Mammary epithelial cell (primary cell): ENCODE measurements at regions not wholly inside any gene's neighbourhood (a gene's known extent, or its start where the extent isn't known, plus 50 kb on each side); places are given as distances from the start of the nearest gene placed in this dataset.

Experiments used
- EZH2 ChIP-seq: IDR thresholded peaks from 2 replicates; pipeline ENCODE4 v1.6.1; 2012; ENCODE audit warnings: low read length, inconsistent platforms, borderline replicate concordance
- TF ChIP-seq, protein P1 (sequence below), 2 donors: IDR thresholded peaks in 1 of 2; conservative IDR thresholded peaks in 1 of 2; 2 replicates each; pipeline ENCODE4 v1.5.1; 2011 to 2012; ENCODE audit warnings: inconsistent platforms in 2 of 2, low read length in 2 of 2, mild to moderate bottlenecking in 2 of 2, control low read depth in 1 of 2, low read depth in 1 of 2; ENCODE audit not compliant: insufficient read depth in 1 of 2; ENCODE audit errors: extremely low read depth in 1 of 2

GRCh38 chr14:51564986-51565604, 86.6 kb upstream of the FRMD6 start:
- TF ChIP-seq, protein P1, sequence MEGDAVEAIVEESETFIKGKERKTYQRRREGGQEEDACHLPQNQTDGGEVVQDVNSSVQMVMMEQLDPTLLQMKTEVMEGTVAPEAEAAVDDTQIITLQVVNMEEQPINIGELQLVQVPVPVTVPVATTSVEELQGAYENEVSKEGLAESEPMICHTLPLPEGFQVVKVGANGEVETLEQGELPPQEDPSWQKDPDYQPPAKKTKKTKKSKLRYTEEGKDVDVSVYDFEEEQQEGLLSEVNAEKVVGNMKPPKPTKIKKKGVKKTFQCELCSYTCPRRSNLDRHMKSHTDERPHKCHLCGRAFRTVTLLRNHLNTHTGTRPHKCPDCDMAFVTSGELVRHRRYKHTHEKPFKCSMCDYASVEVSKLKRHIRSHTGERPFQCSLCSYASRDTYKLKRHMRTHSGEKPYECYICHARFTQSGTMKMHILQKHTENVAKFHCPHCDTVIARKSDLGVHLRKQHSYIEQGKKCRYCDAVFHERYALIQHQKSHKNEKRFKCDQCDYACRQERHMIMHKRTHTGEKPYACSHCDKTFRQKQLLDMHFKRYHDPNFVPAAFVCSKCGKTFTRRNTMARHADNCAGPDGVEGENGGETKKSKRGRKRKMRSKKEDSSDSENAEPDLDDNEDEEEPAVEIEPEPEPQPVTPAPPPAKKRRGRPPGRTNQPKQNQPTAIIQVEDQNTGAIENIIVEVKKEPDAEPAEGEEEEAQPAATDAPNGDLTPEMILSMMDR (conservative IDR thresholded peaks at IDR 0.05 in 1 of 2, IDR thresholded peaks at IDR 0.05 in 1 of 2; ENCODE audit: extremely low read depth in 1 of 2, insufficient read depth in 1 of 2, low read depth in 1 of 2, low read length in 2 of 2), result no peak
- TF ChIP-seq EZH2, result no peak
